ENCODE measurements at regions not wholly inside any gene's neighbourhood (a gene's known extent, or its start where the extent isn't known, plus 50 kb on each side); places are given as distances from the start of the nearest gene placed in this dataset.

GRCh38 chr1:87953121-87953520, 624.4 kb downstream of the LMO4 start:
- DNase-seq (ENCODE audit: low read depth, low spot score), result no peak

DNA sequence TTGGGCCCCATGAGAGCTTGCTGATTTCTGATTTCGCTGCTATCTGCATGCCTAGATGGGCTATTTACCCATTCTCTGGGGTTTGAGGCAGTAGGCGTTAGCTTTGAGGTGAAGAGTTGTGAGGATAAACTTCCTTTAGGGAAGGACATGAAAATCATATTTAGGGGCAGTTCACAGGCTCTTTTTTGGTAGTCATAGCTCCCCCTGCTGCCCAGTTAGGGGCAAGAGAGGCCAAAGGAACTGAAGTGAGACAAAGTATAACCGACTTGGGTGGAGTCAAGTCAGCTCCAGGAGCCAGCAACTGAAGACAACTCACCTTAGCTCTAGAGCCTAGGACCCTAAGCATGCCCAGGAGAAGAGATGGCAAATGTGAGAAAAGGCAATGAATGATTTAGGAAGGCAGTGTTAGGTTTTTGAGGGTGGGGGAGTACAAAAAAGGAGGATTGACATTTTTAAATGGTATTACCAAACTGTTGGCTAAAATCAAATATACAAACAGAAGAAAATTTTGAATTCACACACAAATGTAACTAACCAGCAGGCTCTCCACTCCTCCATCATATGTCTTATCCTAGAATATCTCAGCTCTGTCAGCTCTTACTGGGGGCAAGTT, 625.2 kb downstream of the LMO4 start:
- peak; percentile 75 for DNase-seq (ENCODE audit: low read depth, low spot score)

DNA sequence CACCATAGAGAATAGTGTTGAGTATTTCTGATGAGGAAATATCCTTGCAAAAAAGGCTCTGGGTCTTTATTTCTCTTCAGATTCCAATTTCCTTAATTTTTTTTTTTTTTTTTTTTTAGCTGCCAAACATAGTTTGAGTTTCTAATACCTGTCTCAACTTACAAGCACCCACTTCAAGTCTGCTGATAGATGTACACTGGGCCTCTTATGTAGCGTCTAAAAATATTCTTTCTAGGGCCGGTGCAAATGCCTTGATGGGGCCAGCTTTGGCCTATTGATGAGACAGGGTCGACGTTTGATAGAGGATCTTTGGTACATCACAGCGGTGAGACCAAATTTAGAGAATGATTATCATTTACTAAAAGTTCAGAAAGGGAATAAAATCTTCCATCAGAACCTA, 626.4 kb downstream of the LMO4 start:
- no peak for DNase-seq (ENCODE audit: low read depth, low spot score)

DNA sequence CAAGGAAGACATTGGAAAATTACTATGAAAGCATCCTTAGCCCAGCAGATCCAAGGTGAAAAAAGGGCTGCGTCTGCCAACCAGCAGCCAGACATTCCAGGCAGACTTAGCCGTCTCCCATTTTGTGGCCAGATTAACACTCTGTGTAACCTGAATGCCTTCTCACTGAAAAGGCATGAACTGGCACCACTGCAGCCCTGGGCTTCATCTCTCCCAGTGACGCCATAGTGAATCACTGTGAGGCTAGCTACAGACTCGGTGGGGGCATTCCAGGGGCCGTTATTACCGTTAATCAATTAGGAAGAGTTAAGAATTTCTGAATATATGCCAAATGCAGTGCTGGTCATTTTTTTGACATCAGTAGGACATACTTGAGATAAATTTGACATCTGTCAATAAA, 627.4 kb downstream of the LMO4 start:
- DNase-seq (ENCODE audit: low read depth, low spot score), result peak; percentile 8

GRCh38 chr1:87956750-87957149, 628.1 kb downstream of the LMO4 start:
- no peak for DNase-seq (ENCODE audit: low read depth, low spot score)

DNA sequence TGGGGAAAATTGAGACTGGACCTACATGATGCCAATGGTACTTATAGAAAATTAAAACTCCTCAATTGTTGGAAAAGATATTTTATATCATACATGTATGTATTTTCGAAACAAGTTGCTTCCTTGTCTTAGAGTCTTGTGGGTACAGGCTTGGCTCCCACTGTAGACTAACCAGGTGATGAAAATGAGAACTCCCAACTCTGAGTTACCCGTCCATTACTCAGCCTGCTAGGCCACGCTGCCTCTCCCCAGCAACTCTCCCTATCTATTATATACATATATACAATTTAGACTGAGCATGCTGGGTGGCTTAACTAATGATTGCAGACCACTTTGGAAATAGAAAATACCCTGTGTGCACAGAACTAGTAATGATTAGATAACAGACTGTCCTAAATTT, 628.7 kb downstream of the LMO4 start:
- DNase-seq (ENCODE audit: low read depth, low spot score), result no peak

DNA sequence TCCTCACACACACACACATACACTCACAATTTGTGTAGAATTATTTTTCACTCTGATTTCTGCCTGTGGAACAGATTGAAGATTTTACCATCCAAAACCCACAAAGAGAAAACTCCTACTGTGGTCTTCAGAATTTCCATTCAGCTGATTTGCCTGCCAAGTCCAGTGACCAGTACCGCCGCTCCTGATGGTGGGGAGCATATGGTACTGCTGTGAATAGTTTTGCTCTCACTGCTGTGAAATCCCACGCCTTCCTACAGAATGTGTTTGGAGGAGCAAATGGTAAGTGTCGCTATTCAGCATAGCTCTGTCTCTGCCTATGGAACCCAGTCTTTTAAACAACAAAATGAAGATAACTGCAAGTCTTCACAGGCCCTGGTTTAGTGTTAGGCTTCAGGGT, 629.5 kb downstream of the LMO4 start:
- no peak for DNase-seq (ENCODE audit: low read depth, low spot score)

- DNase-seq (ENCODE audit: low read depth, low spot score), result no peak
Observed at GRCh38 chr1:87958716-87959115, 630.0 kb downstream of the LMO4 start.

GRCh38 chr1:87959236-87959635, 630.6 kb downstream of the LMO4 start:
- DNase-seq (ENCODE audit: low read depth, low spot score), result no peak

DNA sequence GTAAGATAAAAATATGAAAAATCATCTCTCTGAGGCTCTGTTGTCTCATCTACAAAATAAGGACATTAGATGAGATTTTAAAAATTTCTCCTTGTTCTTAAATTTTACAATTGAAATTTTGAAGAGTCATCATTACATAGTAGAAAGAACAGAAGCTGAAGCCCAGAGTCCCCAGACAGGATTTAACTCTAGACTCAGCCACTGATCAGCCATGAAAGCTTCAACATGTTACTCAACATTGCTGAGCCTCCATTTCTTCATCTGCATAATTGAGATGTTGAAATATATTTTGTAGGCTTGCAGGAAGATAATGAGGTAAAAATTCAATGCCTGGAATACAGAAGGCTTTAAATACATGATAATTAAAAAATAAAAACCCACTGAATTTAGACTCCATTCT, 633.3 kb downstream of the LMO4 start:
- DNase-seq (ENCODE audit: low read depth, low spot score), result no peak

DNA sequence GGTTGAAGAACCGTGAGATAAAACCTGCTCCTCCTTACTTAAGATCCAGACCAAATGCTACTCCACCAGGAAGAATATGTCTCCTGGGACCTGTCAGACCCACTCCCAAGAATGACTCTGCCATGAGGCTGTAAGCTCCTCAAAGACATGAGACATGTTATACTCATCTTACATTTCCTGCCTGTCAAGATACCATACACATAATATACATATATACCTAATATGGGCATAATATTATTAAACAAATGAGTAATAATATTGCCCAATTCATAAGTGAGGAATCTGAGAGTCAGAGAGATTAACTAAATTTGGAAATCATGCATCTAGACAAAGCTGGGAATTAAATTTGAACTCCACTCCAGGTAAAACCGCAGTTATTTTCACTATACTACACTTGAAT, 634.9 kb downstream of the LMO4 start:
- no peak for DNase-seq (ENCODE audit: low read depth, low spot score)

- DNase-seq (ENCODE audit: low read depth, low spot score), result no peak
Observed at GRCh38 chr1:87965193-87965592, 636.5 kb downstream of the LMO4 start.

DNA sequence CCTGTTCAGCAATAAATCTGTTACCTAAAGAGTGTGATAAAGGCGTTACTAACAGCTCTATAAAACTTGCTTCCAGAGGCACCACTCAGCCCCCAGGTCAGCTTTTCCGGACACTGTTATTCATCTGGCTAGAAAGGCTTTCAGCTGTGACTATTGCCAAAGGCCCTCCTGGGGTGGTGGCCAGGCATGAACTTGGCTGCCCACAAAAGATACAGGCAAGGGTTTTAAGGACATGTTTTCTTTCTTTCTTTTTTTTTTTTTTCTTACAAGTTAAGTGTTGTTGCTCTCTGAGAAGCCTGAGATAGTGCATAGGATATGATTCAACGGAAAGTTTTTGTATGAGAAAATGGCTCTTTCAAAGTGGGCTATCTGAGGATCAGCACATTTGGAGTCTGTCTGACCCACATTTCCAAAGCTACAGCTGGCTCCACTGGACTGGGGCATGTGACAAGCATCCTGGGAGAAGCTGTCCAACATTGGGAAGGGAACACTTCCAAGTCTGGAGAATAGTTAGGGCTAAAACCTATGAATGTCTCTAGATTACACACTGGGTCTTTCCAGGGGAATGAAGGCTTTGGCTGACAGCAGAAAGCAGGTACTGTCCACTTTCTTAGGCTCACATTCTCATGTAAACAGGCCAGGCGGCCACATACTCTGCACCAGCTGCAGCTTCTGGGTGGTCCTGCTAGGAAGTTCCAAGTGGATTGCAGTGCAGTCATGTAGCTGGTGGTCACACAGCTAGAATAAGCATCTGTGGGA, 639.7 kb downstream of the LMO4 start:
- DNase-seq (ENCODE audit: low read depth, low spot score), result no peak

DNA sequence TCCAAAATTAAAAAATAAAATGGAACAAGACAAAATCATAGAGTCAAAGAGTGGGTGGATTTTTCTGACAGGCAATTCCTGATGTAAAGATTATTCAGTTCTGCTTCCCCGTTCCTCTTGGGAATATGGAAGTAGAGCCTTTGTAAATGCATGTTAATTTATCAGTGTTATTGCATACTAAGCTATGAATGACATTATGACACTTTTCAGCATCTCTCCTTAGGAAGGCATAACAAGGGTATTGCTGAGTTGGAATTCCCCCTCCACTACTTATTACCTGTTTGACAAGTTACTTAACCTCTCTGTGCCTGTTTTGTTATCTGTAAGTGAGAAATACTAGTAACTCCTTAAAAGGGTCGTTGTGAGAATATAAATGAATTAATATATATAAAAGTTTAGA, 640.4 kb downstream of the LMO4 start:
- DNase-seq (ENCODE audit: low read depth, low spot score), result no peak

- DNase-seq (ENCODE audit: low read depth, low spot score), result no peak
Observed at GRCh38 chr1:87972811-87973210, 644.1 kb downstream of the LMO4 start.

- no peak for DNase-seq (ENCODE audit: low read depth, low spot score)
Observed at GRCh38 chr1:87973896-87974295, 645.2 kb downstream of the LMO4 start.

- DNase-seq (ENCODE audit: low read depth, low spot score), result no peak
Observed at GRCh38 chr1:87976316-87976715, 647.6 kb downstream of the LMO4 start.

GRCh38 chr1:87977145-87977544, 648.5 kb downstream of the LMO4 start:
- no peak for DNase-seq (ENCODE audit: low read depth, low spot score)

GRCh38 chr1:87979079-87979478, 650.4 kb downstream of the LMO4 start:
- no peak for DNase-seq (ENCODE audit: low read depth, low spot score)

- no peak for DNase-seq (ENCODE audit: low read depth, low spot score)
Observed at GRCh38 chr1:87980494-87980893, 651.8 kb downstream of the LMO4 start.

- DNase-seq (ENCODE audit: low read depth, low spot score), result no peak
Observed at GRCh38 chr1:87981386-87981785, 652.7 kb downstream of the LMO4 start.

DNA sequence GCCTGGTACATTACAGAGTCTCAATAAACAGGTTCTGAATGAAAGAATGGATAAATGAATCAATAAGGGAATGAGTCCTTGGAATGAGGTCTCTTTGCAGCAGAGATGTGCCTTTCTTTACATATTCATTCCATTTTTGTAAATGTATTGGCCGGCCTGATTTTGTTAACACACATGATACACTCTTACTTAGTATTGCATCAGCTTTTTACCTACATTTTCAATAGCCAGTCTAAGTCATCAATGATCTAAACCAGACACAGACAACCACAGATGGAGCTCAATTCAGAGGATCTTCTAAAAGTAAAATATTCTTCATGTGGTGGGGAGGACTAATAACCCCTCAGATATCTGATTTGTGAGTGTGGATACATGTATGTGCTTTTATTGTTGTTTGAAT, 653.1 kb downstream of the LMO4 start:
- DNase-seq (ENCODE audit: low read depth, low spot score), result no peak

DNA sequence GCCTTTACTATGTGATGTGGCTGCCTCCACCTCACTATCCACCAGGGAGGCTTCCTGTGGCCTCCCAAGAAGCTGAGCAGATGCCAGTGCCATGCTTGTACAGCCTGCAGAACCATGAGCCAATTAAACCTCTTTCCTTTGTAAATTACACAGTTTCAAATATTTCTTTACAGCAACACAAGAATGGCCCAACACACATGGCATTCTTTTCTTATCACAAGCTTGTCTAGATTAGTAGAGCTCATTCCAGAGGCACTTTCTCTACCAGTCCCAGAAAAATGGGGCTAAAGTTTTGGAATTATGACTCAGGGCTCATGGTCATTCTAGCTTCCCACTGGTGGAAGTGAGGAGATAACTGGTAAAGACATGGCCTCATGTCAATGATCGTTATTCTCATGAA, 655.2 kb downstream of the LMO4 start:
- no peak for DNase-seq (ENCODE audit: low read depth, low spot score)

DNA sequence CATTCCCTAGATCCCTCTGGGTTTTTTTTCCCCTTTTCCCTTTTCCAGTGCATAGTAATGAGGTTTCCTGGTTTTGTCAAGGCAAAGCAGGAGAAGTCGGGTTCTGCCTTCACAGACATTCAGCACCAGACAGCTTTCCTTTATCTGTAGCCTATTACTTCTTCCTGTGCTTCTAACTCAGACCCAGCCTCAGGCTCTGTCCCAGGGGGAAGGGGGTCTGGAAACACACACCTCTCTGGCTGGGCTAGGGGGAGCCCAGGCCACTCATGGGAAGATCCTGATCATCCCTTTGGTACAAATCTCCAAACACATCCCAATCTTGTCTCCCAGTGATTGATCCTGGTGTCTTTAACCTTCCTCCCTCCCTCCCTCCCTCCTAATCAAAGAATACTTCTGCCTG, 656.4 kb downstream of the LMO4 start:
- DNase-seq (ENCODE audit: low read depth, low spot score), result peak; percentile 37
